ENCODE measurements at regions not wholly inside any gene's neighbourhood (a gene's known extent, or its start where the extent isn't known, plus 50 kb on each side); places are given as distances from the start of the nearest gene placed in this dataset.

DNA sequence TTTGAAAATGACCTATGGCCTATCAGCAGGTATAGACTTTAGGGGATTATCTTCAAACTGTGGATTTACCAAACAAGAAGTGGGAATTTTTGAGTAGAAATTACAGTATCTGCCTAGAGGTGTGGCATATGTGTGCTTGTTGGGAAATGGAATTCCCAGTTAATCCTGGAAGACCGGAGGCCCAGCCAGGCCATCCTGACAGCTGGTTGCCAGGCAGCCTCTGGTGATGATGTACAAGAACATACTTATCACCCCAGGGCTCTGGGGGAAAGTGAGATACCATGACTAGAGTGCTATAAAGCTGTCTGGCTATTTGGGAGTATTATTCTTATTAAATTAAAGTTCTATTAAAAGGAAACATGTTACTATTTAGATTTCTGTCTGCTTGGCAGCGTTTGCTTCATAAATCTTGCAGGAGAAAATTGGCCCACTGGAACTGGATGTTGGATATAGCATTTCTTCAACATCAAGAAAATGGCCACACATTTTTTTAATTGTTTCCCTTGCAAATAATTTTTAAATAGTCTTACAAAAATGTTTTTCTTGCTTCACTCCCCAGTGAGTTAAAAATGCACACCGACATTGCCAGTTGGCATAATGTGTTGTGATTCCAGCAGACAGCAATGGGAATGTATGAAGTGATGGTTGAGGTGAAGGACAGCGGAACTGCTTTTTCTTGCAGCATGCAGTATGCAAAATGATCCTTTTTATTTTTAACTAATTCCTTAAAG is 187.8 kb downstream of the MYLK4 start:
- no peak for DNase-seq (ENCODE audit: low read depth in 2 of 2)

DNA sequence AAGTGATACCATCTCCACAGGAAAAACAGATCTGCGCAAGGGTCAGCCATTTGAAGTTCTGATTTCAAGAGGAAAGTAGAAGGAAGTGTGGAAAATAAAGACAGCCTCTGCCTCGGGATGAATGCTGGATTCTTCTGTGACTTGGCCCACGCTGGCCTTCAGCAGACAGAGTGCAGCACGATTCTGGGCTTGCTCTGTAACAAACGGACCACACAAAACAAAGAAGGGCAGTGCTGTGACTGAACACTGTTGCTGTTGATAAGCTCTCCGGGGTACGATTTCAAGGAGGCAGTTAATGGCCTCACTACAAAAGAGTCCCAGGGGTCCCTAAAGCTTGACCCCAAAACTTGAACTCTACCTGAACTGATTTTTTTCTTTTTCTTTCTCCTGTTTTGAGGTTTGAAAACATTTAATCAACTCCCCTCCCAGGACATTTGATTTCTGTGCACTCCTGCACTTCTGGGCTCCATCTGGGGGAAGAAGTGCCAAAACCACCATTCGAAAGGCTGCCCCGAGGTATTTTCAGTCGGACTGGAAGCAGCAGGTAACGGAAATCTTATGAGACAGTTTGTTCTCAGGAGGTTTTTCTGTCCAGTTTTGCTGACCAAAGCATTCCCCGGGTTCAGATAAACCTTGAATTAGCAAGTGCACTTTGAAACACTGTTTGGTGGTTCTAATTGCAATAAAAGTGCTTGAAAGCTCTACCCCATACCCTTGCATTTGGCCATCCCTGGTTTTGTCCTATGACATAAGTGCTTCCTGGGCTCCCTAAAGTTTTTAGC is 189.6 kb downstream of the MYLK4 start:
- DNase-seq (ENCODE audit: low read depth in 2 of 2): no peak

DNA sequence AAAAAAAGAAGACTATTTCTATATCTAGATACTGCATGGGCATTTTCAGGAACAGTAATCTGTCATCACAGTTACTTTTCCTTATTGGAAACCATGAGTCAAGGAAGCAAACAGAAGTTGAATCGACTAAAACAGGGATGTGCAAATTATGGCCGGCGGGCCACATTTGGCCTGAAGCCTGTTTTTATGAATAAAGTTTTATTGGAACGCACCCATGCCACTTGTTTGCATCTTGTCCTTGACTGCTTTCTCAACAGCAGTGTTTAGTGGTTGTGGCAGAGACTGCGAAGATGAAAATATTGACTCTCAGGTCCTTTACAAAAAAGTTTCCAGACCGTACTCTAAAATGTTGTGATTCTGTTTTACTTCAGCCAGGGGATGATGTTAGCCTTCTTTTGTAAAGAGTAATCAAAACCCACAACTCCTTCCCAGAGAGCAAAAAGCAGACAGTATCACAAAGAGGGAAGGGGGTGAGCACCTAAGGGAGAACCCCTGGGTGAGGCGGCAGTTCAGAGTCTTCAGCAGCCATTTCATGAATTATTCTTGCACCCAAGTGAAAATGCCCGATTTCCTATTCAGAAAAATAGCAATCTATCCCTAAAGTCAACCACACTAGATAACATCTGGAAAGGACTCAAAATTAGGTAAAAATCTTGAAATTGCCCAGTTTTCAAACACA is 190.4 kb downstream of the MYLK4 start:
- no peak for DNase-seq (ENCODE audit: low read depth in 2 of 2)

DNA sequence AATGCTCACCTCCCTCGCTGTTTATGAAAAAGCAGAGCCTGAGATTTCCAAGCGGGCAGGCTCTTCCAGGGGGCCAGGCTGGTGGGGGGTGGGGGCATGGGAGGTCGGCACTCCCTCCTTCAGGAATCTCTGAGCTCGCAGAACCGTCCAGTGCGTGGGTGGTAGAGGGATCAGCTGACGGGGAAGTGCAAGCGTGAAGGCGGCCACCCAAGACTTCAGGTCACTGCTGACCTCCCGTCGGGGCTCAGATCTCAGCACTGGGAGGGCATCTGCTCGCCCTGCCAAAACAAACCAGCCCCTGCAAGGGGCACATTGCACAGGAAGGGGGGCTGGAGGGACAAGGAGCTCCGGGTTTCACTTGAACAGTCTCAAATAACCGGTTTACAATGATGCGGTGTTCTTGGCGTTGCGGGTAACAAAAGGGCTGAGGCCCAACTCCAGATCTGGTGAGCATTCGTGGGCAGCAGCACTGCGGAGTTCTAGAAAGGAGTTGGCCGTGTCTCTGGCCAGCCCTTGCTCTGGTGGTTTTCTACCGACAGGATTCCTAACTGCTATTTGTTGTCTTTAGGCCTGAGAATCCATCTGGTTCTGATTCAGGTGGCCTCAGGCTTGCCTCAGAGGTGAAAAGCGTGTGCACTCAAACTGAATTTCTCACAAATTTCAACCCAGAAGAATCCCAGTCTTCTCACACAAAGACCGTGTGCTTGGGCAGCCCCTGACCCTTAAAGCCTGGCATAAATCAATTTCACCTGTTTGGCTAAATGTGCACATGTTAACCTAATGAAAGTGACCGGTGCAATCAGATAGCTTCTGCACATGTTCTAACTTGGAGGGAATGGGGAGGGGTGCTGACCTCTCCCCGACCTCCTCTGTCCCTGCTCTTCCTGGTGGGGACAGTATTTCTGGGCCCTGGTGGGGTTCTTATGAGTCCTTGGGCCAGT is 191.6 kb downstream of the MYLK4 start:
- DNase-seq (ENCODE audit: low read depth in 2 of 2): no peak

DNA sequence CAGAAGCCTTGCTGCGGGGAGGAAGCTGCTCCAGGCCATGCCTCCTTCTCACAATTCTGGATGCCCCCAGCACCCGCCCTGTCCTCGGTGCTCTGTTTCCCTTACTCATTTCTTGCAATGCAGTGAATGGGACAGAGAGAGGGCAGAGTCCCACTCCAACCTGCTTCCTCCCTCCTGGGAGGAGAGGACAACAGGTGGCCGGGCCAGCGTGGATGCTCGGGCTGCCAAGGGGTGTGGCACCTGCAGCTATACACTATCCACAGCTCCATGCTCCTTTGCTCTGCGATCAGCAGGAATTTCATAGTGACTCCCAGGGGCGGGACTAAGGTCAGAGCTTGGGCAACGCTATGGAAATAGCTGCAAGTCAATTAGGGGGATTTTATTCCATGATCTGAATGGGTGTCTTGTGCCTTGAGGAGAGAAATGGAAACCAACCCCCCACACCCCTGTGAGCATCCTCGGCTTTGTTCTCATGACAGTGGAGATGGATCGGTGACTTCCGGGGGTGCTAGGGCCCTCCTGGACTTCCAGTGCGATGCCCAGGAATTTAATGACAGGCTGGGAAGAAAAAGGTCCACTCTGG is 192.5 kb downstream of the MYLK4 start:
- no peak for DNase-seq (ENCODE audit: low read depth in 2 of 2)

DNA sequence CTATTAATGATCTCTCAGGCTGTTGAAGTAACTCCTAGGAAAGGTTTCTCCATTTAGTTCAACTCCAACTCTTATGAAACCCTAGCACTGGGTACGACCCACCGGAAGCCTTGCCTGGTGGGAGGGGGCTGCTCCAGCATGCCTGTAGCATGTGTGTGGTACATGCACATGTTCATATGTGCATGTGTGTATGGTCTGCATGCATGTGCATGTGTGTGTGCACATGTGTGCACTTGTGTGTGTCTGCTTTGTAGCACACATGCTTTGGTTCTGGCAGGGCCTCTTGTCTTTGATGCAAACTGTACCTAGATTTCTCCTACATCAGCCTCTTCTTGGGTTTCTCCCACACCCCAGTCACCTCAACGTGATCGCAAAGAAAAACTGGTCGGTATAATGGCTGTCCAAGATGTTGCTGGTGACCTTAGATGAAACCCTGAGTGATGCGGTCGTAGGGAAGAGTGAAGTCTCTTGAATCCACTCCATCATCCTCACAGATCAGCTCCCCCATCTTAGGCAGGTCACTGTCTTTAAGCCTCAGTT is 193.5 kb downstream of the MYLK4 start:
- DNase-seq (ENCODE audit: low read depth in 2 of 2): no peak

DNA sequence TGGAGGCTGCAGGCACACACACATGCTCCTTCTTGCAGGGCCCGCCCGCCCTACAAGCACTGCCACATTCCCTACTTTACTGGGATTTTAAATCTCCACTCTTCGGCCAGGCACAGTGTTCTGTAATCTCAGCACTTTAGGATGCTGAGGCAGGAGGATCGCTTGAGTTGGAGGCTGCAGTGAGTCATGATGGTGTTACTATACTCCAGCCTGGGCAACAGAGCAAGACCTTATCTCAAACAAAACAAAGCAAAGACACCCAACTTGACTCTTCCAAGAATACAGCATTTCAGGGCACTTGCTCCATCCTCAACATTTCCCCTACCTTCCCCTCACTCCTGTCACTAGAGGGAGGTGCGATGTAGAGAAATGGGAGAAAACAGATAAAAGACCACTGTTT is 194.0 kb downstream of the MYLK4 start:
- no peak for DNase-seq (ENCODE audit: low read depth in 2 of 2)

DNA sequence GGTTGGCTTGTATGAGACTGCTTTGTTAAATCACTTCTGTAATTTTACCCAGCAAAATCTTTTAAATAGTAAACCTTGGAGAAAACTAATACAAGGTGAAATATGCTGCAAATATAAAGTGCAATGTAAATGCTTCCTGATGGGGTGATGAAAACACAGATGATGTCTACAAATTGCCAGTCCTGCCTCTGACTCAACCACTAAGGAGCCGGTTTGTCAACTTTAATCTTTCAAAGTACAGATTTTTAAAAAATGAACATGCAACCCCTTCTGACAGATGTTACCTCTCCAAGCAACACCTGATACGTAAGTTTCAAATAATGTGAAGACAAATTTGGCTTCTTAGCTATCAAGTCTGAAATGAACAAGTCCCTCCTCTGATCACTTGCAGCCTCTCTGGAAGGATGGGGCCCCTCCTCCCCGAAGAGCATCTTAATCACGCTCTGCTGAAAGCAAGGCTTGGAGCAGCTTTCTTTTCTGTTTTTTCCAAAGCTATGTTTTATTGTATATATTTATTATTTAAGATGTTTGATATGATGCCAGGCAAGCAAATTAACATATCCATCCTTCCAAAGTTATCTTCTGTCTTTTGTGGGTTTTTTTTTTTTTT is 196.0 kb downstream of the MYLK4 start:
- DNase-seq (ENCODE audit: low read depth in 2 of 2): no peak

DNA sequence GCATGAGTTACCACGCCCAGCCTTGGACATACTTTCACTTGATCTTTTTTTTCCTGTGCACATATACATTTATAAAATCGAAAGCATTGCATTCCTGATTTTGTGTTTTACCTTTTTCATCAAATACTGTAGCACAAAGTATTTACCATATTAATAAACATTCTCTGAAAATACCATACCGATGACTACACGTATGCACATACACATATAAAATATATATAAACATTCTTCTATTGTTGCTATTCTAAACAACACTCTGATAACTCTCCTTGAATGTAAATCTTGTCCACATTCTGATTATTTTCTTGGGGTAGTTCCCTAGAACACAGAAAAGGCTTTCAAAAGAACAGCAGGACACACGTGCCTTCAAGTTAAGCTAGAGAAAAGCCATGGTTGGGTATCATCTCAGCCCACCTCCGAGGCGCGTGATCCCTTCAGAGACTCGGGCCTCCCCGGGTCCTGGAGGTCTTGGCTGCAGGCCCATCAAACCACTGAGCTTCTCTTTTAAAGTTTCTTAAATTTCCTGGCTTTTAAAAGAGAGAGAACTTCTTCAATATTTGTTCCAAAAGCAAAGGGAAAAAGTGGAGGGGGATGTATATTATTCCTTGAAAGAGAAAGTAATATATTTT is 198.1 kb downstream of the MYLK4 start:
- DNase-seq (ENCODE audit: low read depth in 2 of 2): no peak

DNA sequence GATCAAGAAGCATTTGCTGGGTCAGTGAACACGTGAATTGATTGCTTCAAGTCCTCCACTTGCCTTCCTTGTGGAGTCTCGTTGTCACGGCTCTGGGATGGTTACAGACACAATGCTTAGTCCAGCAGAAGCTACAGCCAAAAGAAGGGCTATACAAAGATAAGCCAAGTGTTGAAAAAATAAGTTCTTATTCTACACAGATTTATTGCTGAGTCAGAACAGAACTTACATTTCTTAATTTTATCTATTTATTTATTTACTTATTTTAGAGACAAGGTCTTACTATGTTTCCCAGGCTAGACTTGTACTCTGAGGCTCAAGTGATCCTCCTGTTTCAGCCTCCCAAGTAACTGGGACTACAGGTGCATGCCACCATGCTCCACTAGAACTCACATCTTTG is 199.0 kb downstream of the MYLK4 start:
- no peak for DNase-seq (ENCODE audit: low read depth in 2 of 2)

DNA sequence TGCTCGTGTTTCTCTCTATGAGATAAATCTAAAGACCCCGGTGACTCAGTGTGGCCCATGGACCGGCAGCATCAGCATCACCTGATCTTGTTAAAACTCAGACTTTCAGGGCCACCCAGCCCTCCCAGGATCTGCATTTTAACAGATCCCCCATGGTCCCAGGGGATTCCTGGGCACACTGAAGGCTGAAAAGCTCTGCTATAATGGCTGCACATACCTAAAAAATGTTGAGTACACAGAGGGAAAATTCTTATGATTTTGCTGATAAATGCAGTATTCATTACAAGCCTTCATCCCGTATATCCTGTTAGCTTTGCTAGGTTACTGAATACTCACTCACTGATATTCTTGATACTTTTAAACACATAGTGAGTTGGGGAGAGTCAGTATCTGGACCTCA is 200.5 kb downstream of the MYLK4 start:
- DNase-seq (ENCODE audit: low read depth in 2 of 2): no peak

DNA sequence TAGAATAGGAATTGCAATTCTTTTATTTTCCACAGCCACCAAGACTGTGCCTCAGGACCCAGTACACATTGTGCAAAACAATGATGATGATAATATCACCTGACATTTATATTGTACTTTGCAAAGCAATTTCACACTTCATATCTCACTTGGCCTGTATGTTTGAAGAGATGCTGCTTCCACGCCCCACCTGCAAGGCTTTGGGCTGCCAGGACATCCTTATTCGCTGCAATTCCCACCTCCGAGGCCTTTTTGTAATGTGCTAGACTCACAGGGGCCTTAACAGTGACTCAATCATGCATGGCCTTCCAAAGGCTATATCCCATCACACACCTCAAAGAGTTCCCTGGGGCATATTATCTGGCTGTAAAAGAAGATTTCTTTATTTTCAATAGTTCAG is 200.9 kb downstream of the MYLK4 start:
- no peak for DNase-seq (ENCODE audit: low read depth in 2 of 2)

DNA sequence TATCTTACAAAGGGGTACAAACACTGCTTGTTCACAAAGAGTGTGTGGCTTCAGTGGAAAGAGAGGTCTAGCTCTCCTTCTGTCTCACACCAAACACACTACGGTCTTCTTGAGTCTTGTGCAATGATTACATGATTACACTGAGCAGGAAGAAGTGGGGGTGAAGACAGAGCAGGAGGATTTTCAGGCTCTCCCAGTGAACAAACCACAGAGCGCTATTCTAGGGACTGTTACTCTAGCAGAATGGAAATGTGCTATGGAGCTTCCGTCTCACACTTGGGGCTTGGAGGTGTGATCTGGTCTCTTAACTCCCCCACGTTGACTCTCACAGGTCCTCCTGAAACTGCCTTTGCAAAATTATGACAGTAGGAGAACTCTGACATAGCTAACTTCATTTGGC is 203.4 kb downstream of the MYLK4 start:
- no peak for DNase-seq (ENCODE audit: low read depth in 2 of 2)

DNA sequence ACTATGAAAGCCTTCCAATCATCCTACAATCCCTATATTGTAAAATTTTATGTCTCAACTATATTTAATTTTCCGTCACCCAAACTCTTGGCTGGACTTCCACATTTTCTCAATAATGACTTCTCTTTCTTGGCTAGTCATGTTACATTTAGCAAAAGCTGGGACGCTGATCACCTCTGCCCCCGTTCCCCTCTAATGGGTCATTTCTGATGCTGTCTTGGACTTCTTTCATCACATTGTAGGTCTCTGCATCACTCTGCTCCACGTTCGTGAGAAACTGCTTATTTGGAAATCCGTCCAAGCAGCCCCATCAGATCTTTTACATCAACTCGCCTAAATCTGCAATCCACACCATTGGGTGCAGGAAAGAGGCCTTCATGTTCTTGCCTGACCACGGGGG is 203.8 kb downstream of the MYLK4 start:
- DNase-seq (ENCODE audit: low read depth in 2 of 2): no peak

DNA sequence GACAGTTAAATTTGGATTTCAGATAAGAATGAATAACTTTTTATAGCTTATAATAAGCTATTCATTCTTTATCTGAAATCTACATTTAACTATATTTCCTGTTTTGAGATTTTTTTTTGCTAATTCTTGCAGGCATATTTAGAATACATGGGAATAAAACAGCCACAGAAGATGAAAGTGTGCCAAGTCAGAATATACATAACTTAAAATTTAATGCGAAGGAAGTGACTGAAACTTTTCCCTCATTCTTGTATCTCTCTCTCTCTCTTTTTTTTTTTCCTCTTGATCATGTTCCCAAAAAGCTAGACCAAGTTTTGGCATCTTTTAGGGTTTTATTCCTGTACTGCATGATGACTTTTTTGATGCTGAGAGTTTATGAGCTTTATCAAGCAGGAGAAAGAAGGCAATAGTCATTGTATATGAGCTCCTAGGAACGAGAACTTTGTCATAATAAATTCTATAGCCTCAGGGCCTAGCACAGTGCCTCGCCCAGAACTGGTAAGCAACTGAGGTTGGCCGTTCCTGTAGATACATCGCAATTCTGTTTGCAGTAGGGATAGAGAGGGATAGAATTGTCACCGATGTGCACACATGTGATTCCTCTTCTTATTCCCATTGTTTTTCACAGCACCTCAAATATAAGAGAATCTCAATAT is 205.2 kb downstream of the MYLK4 start:
- no peak for DNase-seq (ENCODE audit: low read depth in 2 of 2)

DNA sequence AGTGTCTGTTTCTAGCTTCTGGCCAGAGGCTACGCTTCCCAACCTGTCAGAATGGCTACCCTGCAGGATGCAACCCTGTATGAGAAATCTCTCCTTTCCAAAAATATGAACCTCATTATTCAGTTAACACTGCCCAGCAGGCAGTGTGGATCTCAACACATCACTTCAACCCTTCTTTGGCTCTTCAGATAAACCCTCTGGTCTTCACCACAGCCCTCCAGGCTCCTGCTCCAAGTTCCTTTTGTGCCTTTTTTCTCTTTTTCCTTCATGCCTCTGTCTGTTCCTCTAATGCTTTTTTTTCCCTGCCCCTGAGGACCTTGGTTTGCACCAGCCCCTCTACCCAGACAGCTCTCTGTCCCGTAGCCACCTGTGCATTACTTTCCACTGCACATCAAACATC is 207.4 kb downstream of the MYLK4 start:
- DNase-seq (ENCODE audit: low read depth in 2 of 2): no peak

DNA sequence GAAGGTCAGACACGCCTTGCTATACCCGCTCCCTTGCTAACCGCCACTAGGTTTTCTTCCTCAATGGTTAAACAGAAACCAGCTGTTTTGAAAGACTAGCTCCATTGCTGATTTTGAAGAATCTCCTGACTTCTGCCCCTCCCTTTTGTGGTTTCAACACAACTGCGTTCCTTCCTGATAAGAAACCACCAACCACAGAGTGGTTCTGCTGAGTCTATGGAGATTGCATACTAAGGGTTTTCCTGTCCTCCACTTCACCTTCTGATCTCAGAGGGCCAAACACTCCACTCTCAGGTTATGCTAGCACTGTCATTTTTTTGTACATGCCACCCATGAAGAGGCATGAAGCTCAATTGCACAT is 207.9 kb downstream of the MYLK4 start:
- DNase-seq (ENCODE audit: low read depth in 2 of 2): peak; percentile 30 to 40

DNA sequence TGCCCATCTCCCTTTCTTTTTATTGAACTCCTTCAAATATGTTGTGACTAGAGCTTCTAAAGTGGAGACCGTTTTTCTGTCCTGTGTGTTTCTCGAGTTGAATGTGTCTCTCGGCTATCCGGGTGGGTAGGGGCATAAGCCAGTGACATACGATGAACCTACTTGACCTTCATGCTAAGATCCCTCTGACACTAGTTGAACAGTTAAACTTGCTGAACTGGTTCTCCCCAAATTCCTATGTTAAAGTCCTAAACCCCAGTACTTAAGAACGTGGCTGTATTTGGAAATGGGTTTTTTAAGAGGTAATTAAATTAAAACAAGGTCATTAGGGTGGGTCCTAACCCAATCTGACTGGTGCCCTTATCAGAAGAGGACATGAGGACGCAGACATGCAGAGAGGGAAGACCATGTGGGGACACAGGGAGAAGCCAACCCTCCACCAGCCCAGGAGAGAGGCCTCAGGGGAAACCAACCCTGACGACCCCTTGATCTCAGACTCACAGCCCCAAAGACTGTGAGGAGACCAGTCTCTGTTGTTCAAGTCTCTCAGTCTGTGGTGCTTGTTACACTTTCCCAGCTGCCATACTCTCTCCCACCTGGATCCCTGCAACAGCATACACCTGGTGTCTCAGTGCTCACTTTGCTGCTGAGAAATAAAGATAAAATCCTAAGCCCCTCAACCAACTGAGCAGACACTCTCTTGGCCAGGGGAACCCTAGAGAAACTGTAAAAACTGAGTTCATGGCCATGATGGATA is 208.4 kb downstream of the MYLK4 start:
- no peak for DNase-seq (ENCODE audit: low read depth in 2 of 2)

DNA sequence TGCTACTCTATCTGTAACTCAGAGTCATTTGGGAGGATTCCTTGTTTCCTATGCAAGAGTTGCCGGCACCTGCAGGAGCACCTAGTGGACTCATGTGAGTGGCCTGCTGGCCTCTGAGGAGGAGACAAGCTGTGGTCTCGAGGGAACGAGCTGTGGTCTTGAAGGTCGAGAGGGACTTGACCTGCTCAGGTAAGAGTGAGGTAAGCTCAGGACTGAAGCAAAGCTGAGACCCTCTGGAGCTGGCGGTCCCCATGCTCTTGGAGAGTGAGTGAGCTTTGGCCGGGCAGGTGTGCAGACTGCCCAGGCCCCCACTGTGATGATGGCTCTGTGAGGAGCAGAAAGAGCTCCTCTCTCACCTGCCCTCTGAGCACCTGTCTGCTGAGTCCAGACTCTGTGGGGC is 214.3 kb downstream of the MYLK4 start:
- DNase-seq (ENCODE audit: low read depth in 2 of 2): no peak
